ENCODE measurements at regions not wholly inside any gene's neighbourhood (a gene's known extent, or its start where the extent isn't known, plus 50 kb on each side); places are given as distances from the start of the nearest gene placed in this dataset.
"Not testable (repeated sequence)": the region's sequence is repeated elsewhere in the genome, so short reads cannot be mapped to it uniquely, and the experiment has no call there.

- in situ Hi-C loops (cut with MboI; ENCODE audit: low sequenced_read_pairs, unreplicated experiment): no loop called here
- no peak for DNase-seq (ENCODE audit: low spot score)
- TF ChIP-seq CTCF (IDR thresholded peaks at IDR 0.05; ENCODE audit: borderline replicate concordance, control extremely low read depth, extremely low read depth, insufficient read depth, missing control alignments): no peak
Observed at GRCh38 chr3:161607056-161607455, 110.4 kb downstream of the OTOL1 start.

- in situ Hi-C loops (cut with MboI; ENCODE audit: low sequenced_read_pairs, unreplicated experiment): no loop called here
- DNase-seq (ENCODE audit: low spot score): no peak
- no peak for TF ChIP-seq CTCF (IDR thresholded peaks at IDR 0.05; ENCODE audit: borderline replicate concordance, control extremely low read depth, extremely low read depth, insufficient read depth, missing control alignments)
Observed at GRCh38 chr3:161619351-161619750, 122.7 kb downstream of the OTOL1 start.

- in situ Hi-C loops (cut with MboI; ENCODE audit: low sequenced_read_pairs, unreplicated experiment): no loop called here
- DNase-seq (ENCODE audit: low spot score): no peak
- TF ChIP-seq CTCF (IDR thresholded peaks at IDR 0.05; ENCODE audit: borderline replicate concordance, control extremely low read depth, extremely low read depth, insufficient read depth, missing control alignments): no peak
Observed at GRCh38 chr3:161630794-161631193, 134.2 kb downstream of the OTOL1 start.

GRCh38 chr3:161631536-161631935 is 134.9 kb downstream of the OTOL1 start:
- in situ Hi-C loops (cut with MboI; ENCODE audit: low sequenced_read_pairs, unreplicated experiment): no loop called here
- DNase-seq (ENCODE audit: low spot score): no peak
- no peak for TF ChIP-seq CTCF (IDR thresholded peaks at IDR 0.05; ENCODE audit: borderline replicate concordance, control extremely low read depth, extremely low read depth, insufficient read depth, missing control alignments)

- DNase-seq (ENCODE audit: low spot score): no peak
- no peak for TF ChIP-seq CTCF (IDR thresholded peaks at IDR 0.05; ENCODE audit: borderline replicate concordance, control extremely low read depth, extremely low read depth, insufficient read depth, missing control alignments)
- in situ Hi-C loops (cut with MboI; ENCODE audit: low sequenced_read_pairs, unreplicated experiment): no loop called here
Observed at GRCh38 chr3:161637559-161637958, 141.0 kb downstream of the OTOL1 start.

- DNase-seq (ENCODE audit: low spot score); in situ Hi-C loops (cut with MboI; ENCODE audit: low sequenced_read_pairs, unreplicated experiment): not testable (repeated sequence)
Observed at GRCh38 chr3:161639095-161639494, 142.5 kb downstream of the OTOL1 start.

- TF ChIP-seq CTCF (IDR thresholded peaks at IDR 0.05; ENCODE audit: borderline replicate concordance, control extremely low read depth, extremely low read depth, insufficient read depth, missing control alignments): no peak
- in situ Hi-C loops (cut with MboI; ENCODE audit: low sequenced_read_pairs, unreplicated experiment): no loop called here
- DNase-seq (ENCODE audit: low spot score): no peak
Observed at GRCh38 chr3:161640181-161640580, 143.6 kb downstream of the OTOL1 start.

Data from GM13976 (cell line).